ENCODE measurements at regions not wholly inside any gene's neighbourhood (a gene's known extent, or its start where the extent isn't known, plus 50 kb on each side); places are given as distances from the start of the nearest gene placed in this dataset.

DNA sequence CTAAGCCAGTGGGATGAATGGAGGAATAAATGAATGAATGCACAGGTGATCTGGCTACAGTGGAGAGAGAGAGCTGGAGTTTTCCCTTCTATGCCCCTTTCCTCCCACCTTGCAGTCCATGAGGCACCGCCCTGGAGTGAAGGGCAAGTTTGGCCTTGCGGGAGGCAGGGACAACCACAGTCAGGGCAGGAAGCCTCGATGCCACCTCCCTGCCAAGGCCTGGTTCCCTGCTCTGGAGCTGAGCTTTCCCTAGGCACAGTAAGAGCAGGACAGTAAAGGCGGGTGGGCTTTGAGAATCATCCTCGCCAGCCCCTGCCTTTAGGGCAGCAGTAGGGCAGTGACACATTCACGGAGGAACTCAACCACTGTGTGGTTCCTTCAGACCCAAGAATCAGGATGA lies 72.6 kb downstream of the RBFOX3 start:
- TF ChIP-seq, protein P1, sequence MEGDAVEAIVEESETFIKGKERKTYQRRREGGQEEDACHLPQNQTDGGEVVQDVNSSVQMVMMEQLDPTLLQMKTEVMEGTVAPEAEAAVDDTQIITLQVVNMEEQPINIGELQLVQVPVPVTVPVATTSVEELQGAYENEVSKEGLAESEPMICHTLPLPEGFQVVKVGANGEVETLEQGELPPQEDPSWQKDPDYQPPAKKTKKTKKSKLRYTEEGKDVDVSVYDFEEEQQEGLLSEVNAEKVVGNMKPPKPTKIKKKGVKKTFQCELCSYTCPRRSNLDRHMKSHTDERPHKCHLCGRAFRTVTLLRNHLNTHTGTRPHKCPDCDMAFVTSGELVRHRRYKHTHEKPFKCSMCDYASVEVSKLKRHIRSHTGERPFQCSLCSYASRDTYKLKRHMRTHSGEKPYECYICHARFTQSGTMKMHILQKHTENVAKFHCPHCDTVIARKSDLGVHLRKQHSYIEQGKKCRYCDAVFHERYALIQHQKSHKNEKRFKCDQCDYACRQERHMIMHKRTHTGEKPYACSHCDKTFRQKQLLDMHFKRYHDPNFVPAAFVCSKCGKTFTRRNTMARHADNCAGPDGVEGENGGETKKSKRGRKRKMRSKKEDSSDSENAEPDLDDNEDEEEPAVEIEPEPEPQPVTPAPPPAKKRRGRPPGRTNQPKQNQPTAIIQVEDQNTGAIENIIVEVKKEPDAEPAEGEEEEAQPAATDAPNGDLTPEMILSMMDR (IDR thresholded peaks at IDR 0.05) = no peak
- no peak for TF ChIP-seq POLR2A (IDR thresholded peaks at IDR 0.05)

All from tibial nerve (tissue), 3 donors.